ENCODE measurements at regions not wholly inside any gene's neighbourhood (a gene's known extent, or its start where the extent isn't known, plus 50 kb on each side); places are given as distances from the start of the nearest gene placed in this dataset.

- Mint-ChIP-seq H3K36me3 (ENCODE audit: insufficient read depth, unreplicated experiment) (no peaks in the 10 kb centered on the region), H3K4me1 (ENCODE audit: low read depth, unreplicated experiment) (no peaks in the 10 kb centered on the region), H3K27me3 (ENCODE audit: unreplicated experiment) (no peaks in the 10 kb centered on the region), H3K27ac (ENCODE audit: unreplicated experiment) (no peak overlapping the region), H3K4me3 (ENCODE audit: low read depth, unreplicated experiment) (no peak overlapping the region), H3K9me3 (ENCODE audit: low read depth, unreplicated experiment) (peaks cover 3% of the 10 kb centered on the region)
- intact Hi-C loops (cut with micrococcal nuclease; ENCODE audit: unreplicated experiment): no loop called here
- TF ChIP-seq CTCF (IDR thresholded peaks at IDR 0.05; ENCODE audit: unreplicated experiment): no peak
- no TSS peak for BruUV-seq (replicated peaks)
- CTCF ChIA-PET: no interaction called here
- DNase-seq: no peak
Measured at GRCh38 chr12:74626397-74626796, 88.8 kb downstream of the ATXN7L3B start.

- Mint-ChIP-seq H3K36me3 (ENCODE audit: insufficient read depth, unreplicated experiment) (no peaks in the 10 kb centered on the region), H3K9me3 (ENCODE audit: low read depth, unreplicated experiment) (no peaks in the 10 kb centered on the region), H3K27ac (ENCODE audit: unreplicated experiment) (no peak overlapping the region), H3K4me3 (ENCODE audit: low read depth, unreplicated experiment) (no peak overlapping the region), H3K27me3 (ENCODE audit: unreplicated experiment) (no peaks in the 10 kb centered on the region), H3K4me1 (ENCODE audit: low read depth, unreplicated experiment) (no peaks in the 10 kb centered on the region)
- intact Hi-C loops (cut with micrococcal nuclease; ENCODE audit: unreplicated experiment): no loop called here
- TF ChIP-seq CTCF (IDR thresholded peaks at IDR 0.05; ENCODE audit: unreplicated experiment): no peak
- no peak for DNase-seq
- BruUV-seq (replicated peaks): no TSS peak
- CTCF ChIA-PET: no interaction called here
Measured at GRCh38 chr12:74641262-74641661, 103.6 kb downstream of the ATXN7L3B start.

DNA sequence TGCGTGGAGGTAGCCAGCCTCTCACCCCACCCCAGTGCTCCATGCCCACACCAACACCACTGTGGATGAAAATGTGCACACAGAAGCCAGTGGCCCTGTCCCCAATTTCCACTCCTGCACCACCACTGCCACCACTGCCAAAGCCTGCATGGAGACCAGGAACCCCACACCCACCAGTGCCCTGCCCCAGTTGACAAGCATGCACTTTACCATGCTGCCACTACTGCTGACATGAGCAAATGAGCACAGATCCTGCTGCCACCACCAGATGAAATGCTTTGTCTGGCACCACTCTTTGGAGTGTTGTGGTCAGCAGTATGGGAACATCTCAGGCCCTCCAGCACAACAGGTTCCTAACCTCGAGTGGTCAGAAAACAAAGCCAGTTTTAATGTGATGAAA lies 104.1 kb downstream of the ATXN7L3B start:
- no peak overlapping the region for H3K27ac Mint-ChIP-seq (ENCODE audit: unreplicated experiment)
- BruUV-seq (replicated peaks): no TSS peak
- CTCF ChIA-PET: no interaction called here
- H3K9me3 Mint-ChIP-seq (ENCODE audit: low read depth, unreplicated experiment): no peaks in the 10 kb centered on the region
- no peak for TF ChIP-seq CTCF (IDR thresholded peaks at IDR 0.05; ENCODE audit: unreplicated experiment)
- H3K36me3 Mint-ChIP-seq (ENCODE audit: insufficient read depth, unreplicated experiment): no peaks in the 10 kb centered on the region
- H3K4me1 Mint-ChIP-seq (ENCODE audit: low read depth, unreplicated experiment): no peaks in the 10 kb centered on the region
- DNase-seq: no peak
- no peak overlapping the region for H3K4me3 Mint-ChIP-seq (ENCODE audit: low read depth, unreplicated experiment)
- no peaks in the 10 kb centered on the region for H3K27me3 Mint-ChIP-seq (ENCODE audit: unreplicated experiment)
- intact Hi-C loops (cut with micrococcal nuclease; ENCODE audit: unreplicated experiment): no loop called here

DNA sequence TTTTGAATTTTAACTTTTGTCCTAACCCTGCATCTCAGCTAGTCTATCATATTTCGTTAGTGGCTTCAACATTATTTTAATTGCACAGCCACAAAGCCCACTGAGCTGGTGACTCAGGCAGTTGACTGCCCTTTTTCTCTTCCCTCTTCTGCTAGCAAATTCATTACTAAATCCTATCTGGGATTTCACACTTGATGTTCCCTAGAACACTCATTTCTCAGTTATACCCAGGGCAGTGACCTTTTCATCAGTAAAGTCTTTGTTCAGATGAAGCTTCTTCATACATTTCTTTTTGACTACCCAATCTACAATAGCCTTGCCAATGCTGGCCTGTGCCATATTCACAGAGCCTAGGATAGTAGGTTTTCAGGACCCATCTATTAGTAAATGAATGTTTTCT lies 107.0 kb downstream of the ATXN7L3B start:
- no peaks in the 10 kb centered on the region for H3K36me3 Mint-ChIP-seq (ENCODE audit: insufficient read depth, unreplicated experiment)
- intact Hi-C loops (cut with micrococcal nuclease; ENCODE audit: unreplicated experiment): loop anchor here (5.0 kb wide), 4 partner anchors 307 to 707 kb away; no protein-coding TSS in a partner anchor
- H3K27me3 Mint-ChIP-seq (ENCODE audit: unreplicated experiment): no peaks in the 10 kb centered on the region
- DNase-seq: no peak
- H3K27ac Mint-ChIP-seq (ENCODE audit: unreplicated experiment): no peak overlapping the region
- no peaks in the 10 kb centered on the region for H3K9me3 Mint-ChIP-seq (ENCODE audit: low read depth, unreplicated experiment)
- no peak for TF ChIP-seq CTCF (IDR thresholded peaks at IDR 0.05; ENCODE audit: unreplicated experiment)
- no peaks in the 10 kb centered on the region for H3K4me1 Mint-ChIP-seq (ENCODE audit: low read depth, unreplicated experiment)
- no TSS peak for BruUV-seq (replicated peaks)
- CTCF ChIA-PET: no interaction called here
- no peak overlapping the region for H3K4me3 Mint-ChIP-seq (ENCODE audit: low read depth, unreplicated experiment)

Data from Calu3 (cell line).